CD4-positive, CD25-positive, alpha-beta regulatory T cell (primary cell): ENCODE measurements at regions not wholly inside any gene's neighbourhood (a gene's known extent, or its start where the extent isn't known, plus 50 kb on each side); places are given as distances from the start of the nearest gene placed in this dataset.

Source experiments
- ATAC-seq, 2 donors: fragments of 150-1000 bp; cut with Tn5 transposase; one replicate each; pipeline ENCODE4 v1.10.0; 2021; ENCODE audit warnings: low read depth in 2 of 2, moderate number of reproducible peaks in 2 of 2, moderate library complexity in 1 of 2
- DNase-seq, 3 donors: peaks; one replicate each; pipeline versions ENCODE4 v3.0.0 to v3.0.0-alpha.2; 2012 to 2022; ENCODE audit warnings: mixed read lengths in 1 of 3
- H3K27ac ChIP-seq: one replicate; pipeline ENCODE4 v1.7.0; 2013; ENCODE audit warnings: mild to moderate bottlenecking, low read length; ENCODE audit not compliant: insufficient read depth, poor library complexity, severe bottlenecking
- H3K27me3 ChIP-seq: one replicate; pipeline ENCODE4 v1.7.0; 2013; ENCODE audit warnings: low read length; ENCODE audit not compliant: control insufficient read depth, insufficient read depth
- H3K36me3 ChIP-seq: one replicate; pipeline ENCODE4 v1.7.0; 2013; ENCODE audit warnings: mild to moderate bottlenecking, low read length, moderate library complexity; ENCODE audit not compliant: control insufficient read depth, insufficient read depth
- H3K4me1 ChIP-seq: 2 replicates; pipeline ENCODE4 v1.7.0; 2013; ENCODE audit warnings: mild to moderate bottlenecking, low read length; ENCODE audit not compliant: insufficient read depth, control insufficient read depth, poor library complexity, severe bottlenecking
- H3K4me3 ChIP-seq: one replicate; pipeline ENCODE4 v1.7.0; 2013; ENCODE audit warnings: low read depth, mild to moderate bottlenecking, low read length, moderate library complexity
- H3K9me3 ChIP-seq, 2 experiments: 1 replicate in 1 of 2; 2 replicates in 1 of 2; pipeline ENCODE4 v1.7.0; 2013; ENCODE audit warnings: low read length in 2 of 2, mild to moderate bottlenecking in 1 of 2, moderate library complexity in 1 of 2; ENCODE audit not compliant: control insufficient read depth in 2 of 2
- H3K27ac Mint-ChIP-seq, 3 donors: one replicate each; pipeline ENCODE4 v1.8.0; 2020 to 2022; ENCODE audit warnings: mild to moderate bottlenecking in 3 of 3, mixed read lengths in 3 of 3, moderate library complexity in 2 of 3
- H3K27me3 Mint-ChIP-seq: one replicate; pipeline ENCODE4 v1.8.0; 2022; ENCODE audit warnings: mild to moderate bottlenecking, mixed read lengths
- H3K36me3 Mint-ChIP-seq: one replicate; pipeline ENCODE4 v1.8.0; 2020; ENCODE audit warnings: mixed read lengths
- H3K4me1 Mint-ChIP-seq, 4 donors: one replicate each; pipeline ENCODE4 v1.8.0; 2020 to 2022; ENCODE audit warnings: mixed read lengths in 4 of 4, mild to moderate bottlenecking in 1 of 4
- H3K4me3 Mint-ChIP-seq, 4 donors: one replicate each; pipeline ENCODE4 v1.8.0; 2020 to 2022; ENCODE audit warnings: mild to moderate bottlenecking in 4 of 4, mixed read lengths in 4 of 4, moderate library complexity in 3 of 4
- H3K9me3 Mint-ChIP-seq, 7 donors: one replicate each; pipeline ENCODE4 v1.8.0; 2020 to 2022; ENCODE audit warnings: mixed read lengths in 7 of 7, mild to moderate bottlenecking in 3 of 7, moderate library complexity in 2 of 7

GRCh38 chr11:80136991-80137390, 696.2 kb upstream of the TENM4 start:
- Mint-ChIP-seq H3K9me3 (peaks cover 0 to 21% (median 2%) of the 10 kb centered on the region in 7 donors), H3K4me1 (no peaks in the 10 kb centered on the region), H3K36me3 (no peaks in the 10 kb centered on the region), H3K27me3 (no peaks in the 10 kb centered on the region), H3K27ac (no peak overlapping the region), H3K4me3 (no peak overlapping the region)
- H3K4me3 ChIP-seq, result no peak overlapping the region
- no peaks in the 10 kb centered on the region for H3K27me3 ChIP-seq
- ATAC-seq (no peak), DNase-seq (no peak)
- H3K4me1 ChIP-seq, result no peaks in the 10 kb centered on the region
- no peak overlapping the region for H3K27ac ChIP-seq
- H3K9me3 ChIP-seq, result no peaks in the 10 kb centered on the region
- no peaks in the 10 kb centered on the region for H3K36me3 ChIP-seq

GRCh38 chr11:80129396-80129795, 688.6 kb upstream of the TENM4 start:
- H3K4me3 Mint-ChIP-seq, result no peak overlapping the region
- no peaks in the 10 kb centered on the region for H3K27me3 Mint-ChIP-seq
- H3K4me1 Mint-ChIP-seq, result no peaks in the 10 kb centered on the region
- no peak for ATAC-seq
- H3K4me1 ChIP-seq, result no peaks in the 10 kb centered on the region
- no peak overlapping the region for H3K27ac ChIP-seq
- DNase-seq, result no peak
- H3K4me3 ChIP-seq, result no peak overlapping the region
- H3K9me3 ChIP-seq, result no peaks in the 10 kb centered on the region
- no peaks in the 10 kb centered on the region for H3K36me3 Mint-ChIP-seq
- no peak overlapping the region for H3K27ac Mint-ChIP-seq
- H3K9me3 Mint-ChIP-seq, result peaks cover 0 to 19% (median 4%) of the 10 kb centered on the region in 7 donors
- H3K36me3 ChIP-seq, result no peaks in the 10 kb centered on the region
- no peaks in the 10 kb centered on the region for H3K27me3 ChIP-seq

GRCh38 chr11:80122211-80122610, 681.4 kb upstream of the TENM4 start:
- no peaks in the 10 kb centered on the region for H3K4me1 ChIP-seq
- Mint-ChIP-seq H3K27ac (no peak overlapping the region), H3K4me1 (no peaks in the 10 kb centered on the region), H3K9me3 (peaks cover 4 to 22% (median 7%) of the 10 kb centered on the region in 7 donors), H3K4me3 (no peak overlapping the region), H3K36me3 (no peaks in the 10 kb centered on the region), H3K27me3 (no peaks in the 10 kb centered on the region)
- no peaks in the 10 kb centered on the region for H3K36me3 ChIP-seq
- no peaks in the 10 kb centered on the region for H3K9me3 ChIP-seq
- H3K4me3 ChIP-seq, result no peak overlapping the region
- no peaks in the 10 kb centered on the region for H3K27me3 ChIP-seq
- no peak for DNase-seq
- ATAC-seq, result no peak
- H3K27ac ChIP-seq, result no peak overlapping the region

GRCh38 chr11:80118073-80118472, 677.2 kb upstream of the TENM4 start:
- Mint-ChIP-seq H3K9me3 (peaks cover 0 to 10% (median 6%) of the 10 kb centered on the region in 7 donors), H3K4me1 (no peaks in the 10 kb centered on the region), H3K27ac (no peak overlapping the region), H3K27me3 (no peaks in the 10 kb centered on the region), H3K36me3 (no peaks in the 10 kb centered on the region), H3K4me3 (no peak overlapping the region)
- Histone ChIP-seq H3K4me1 (no peaks in the 10 kb centered on the region), H3K4me3 (no peak overlapping the region), H3K9me3 (no peaks in the 10 kb centered on the region), H3K36me3 (no peaks in the 10 kb centered on the region), H3K27me3 (no peaks in the 10 kb centered on the region), H3K27ac (no peak overlapping the region)
- DNase-seq (no peak), ATAC-seq (no peak)

- Mint-ChIP-seq H3K9me3 (peaks cover 0 to 12% (median 6%) of the 10 kb centered on the region in 7 donors), H3K27ac (no peak overlapping the region), H3K27me3 (no peaks in the 10 kb centered on the region), H3K4me1 (no peaks in the 10 kb centered on the region), H3K4me3 (no peak overlapping the region), H3K36me3 (no peaks in the 10 kb centered on the region)
- Histone ChIP-seq H3K9me3 (no peaks in the 10 kb centered on the region), H3K4me3 (no peak overlapping the region), H3K36me3 (no peaks in the 10 kb centered on the region), H3K27me3 (no peaks in the 10 kb centered on the region), H3K27ac (no peak overlapping the region), H3K4me1 (no peaks in the 10 kb centered on the region)
- ATAC-seq (no peak), DNase-seq (no peak)
These were observed 676.0 kb upstream of the TENM4 start for GRCh38 chr11:80116796-80117195.

- Histone ChIP-seq H3K27ac (no peak overlapping the region), H3K9me3 (no peaks in the 10 kb centered on the region), H3K27me3 (no peaks in the 10 kb centered on the region), H3K36me3 (no peaks in the 10 kb centered on the region), H3K4me3 (no peak overlapping the region), H3K4me1 (no peaks in the 10 kb centered on the region)
- no peaks in the 10 kb centered on the region for H3K27me3 Mint-ChIP-seq
- DNase-seq (no peak), ATAC-seq (no peak)
- no peak overlapping the region for H3K27ac Mint-ChIP-seq
- no peaks in the 10 kb centered on the region for H3K36me3 Mint-ChIP-seq
- H3K4me3 Mint-ChIP-seq, result no peak overlapping the region
- no peaks in the 10 kb centered on the region for H3K4me1 Mint-ChIP-seq
- H3K9me3 Mint-ChIP-seq, result peaks cover 3 to 17% (median 6%) of the 10 kb centered on the region in 7 donors
These were observed 668.8 kb upstream of the TENM4 start for GRCh38 chr11:80109652-80110051.

- Histone ChIP-seq H3K27me3 (no peaks in the 10 kb centered on the region), H3K9me3 (no peaks in the 10 kb centered on the region), H3K4me3 (no peak overlapping the region), H3K27ac (no peak overlapping the region), H3K36me3 (no peaks in the 10 kb centered on the region), H3K4me1 (no peaks in the 10 kb centered on the region)
- no peak for DNase-seq
- Mint-ChIP-seq H3K4me1 (no peaks in the 10 kb centered on the region), H3K4me3 (no peak overlapping the region), H3K9me3 (peaks cover 3 to 18% (median 6%) of the 10 kb centered on the region in 7 donors), H3K27ac (no peak overlapping the region), H3K36me3 (no peaks in the 10 kb centered on the region), H3K27me3 (no peaks in the 10 kb centered on the region)
- ATAC-seq, result no peak
These were observed 668.2 kb upstream of the TENM4 start for GRCh38 chr11:80109031-80109430.

- Mint-ChIP-seq H3K36me3 (no peaks in the 10 kb centered on the region), H3K4me3 (no peak overlapping the region), H3K9me3 (peaks cover 3 to 20% (median 6%) of the 10 kb centered on the region in 7 donors), H3K4me1 (no peaks in the 10 kb centered on the region), H3K27ac (no peak overlapping the region), H3K27me3 (no peaks in the 10 kb centered on the region)
- ATAC-seq (no peak), DNase-seq (no peak)
- H3K27me3 ChIP-seq, result no peaks in the 10 kb centered on the region
- no peaks in the 10 kb centered on the region for H3K36me3 ChIP-seq
- no peaks in the 10 kb centered on the region for H3K4me1 ChIP-seq
- H3K4me3 ChIP-seq, result no peak overlapping the region
- H3K9me3 ChIP-seq, result no peaks in the 10 kb centered on the region
- H3K27ac ChIP-seq, result no peak overlapping the region
These were observed 666.6 kb upstream of the TENM4 start for GRCh38 chr11:80107415-80107814.
